Testis (tissue), 2 donors: ENCODE measurements at regions not wholly inside any gene's neighbourhood (a gene's known extent, or its start where the extent isn't known, plus 50 kb on each side); places are given as distances from the start of the nearest gene placed in this dataset.
"Not testable (repeated sequence)": the region's sequence is repeated elsewhere in the genome, so short reads cannot be mapped to it uniquely, and the experiment has no call there.

Experiments used
- DNase-seq: peaks from one replicate; pipeline ENCODE4 v3.0.0-alpha.2; 2019
- H3K27ac ChIP-seq, 2 donors: fragments of 200-600 bp; sonication (generic); one replicate each; pipeline ENCODE4 v1.5.1; 2019
- H3K27me3 ChIP-seq: fragments of 200-600 bp; sonication (generic); one replicate; pipeline ENCODE4 v1.5.1; 2019
- H3K36me3 ChIP-seq: fragments of 200-600 bp; sonication (generic); one replicate; pipeline ENCODE4 v1.5.1; 2017; ENCODE audit warnings: low read depth; ENCODE audit errors: missing control alignments
- H3K4me1 ChIP-seq: fragments of 200-600 bp; sonication (generic); one replicate; pipeline ENCODE4 v1.5.1; 2019
- H3K4me3 ChIP-seq, 2 donors: fragments of 200-600 bp; sonication (generic); one replicate each; pipeline ENCODE4 v1.5.1; 2017 to 2019
- H3K9me3 ChIP-seq: fragments of 200-600 bp; sonication (generic); one replicate; pipeline ENCODE4 v1.5.1; 2017
- POLR2A ChIP-seq: fragments of 450-650 bp; IDR thresholded peaks from one replicate; pipeline ENCODE4 v1.6.1; 2017; ENCODE audit warnings: antibody characterized with exemption, mild to moderate bottlenecking, moderate library complexity
- WGBS, 2 donors: methylation state at CpG; one replicate each; pipeline ENCODE4 v1.1.5; 2018; 5-methylcytosine and 5-hydroxymethylcytosine counted together
- intact Hi-C: fragments of 100-400 bp; cut with DNase I; formaldehyde crosslinking; loops from one replicate; pipeline ENCODE4 v1.15.1; 2023; ENCODE audit warnings: low total_unique reads
- TF ChIP-seq, protein P1 (sequence below), 3 experiments: fragments of 450-650 bp in 2 of 3; fragments of 200-600 bp in 1 of 3; sonication (generic) in 1 of 3; IDR thresholded peaks; one replicate each; pipeline ENCODE4 v1.5.1; 2016 to 2019; ENCODE audit warnings: antibody characterized with exemption in 3 of 3, mild to moderate bottlenecking in 2 of 3, moderate library complexity in 1 of 3

DNA sequence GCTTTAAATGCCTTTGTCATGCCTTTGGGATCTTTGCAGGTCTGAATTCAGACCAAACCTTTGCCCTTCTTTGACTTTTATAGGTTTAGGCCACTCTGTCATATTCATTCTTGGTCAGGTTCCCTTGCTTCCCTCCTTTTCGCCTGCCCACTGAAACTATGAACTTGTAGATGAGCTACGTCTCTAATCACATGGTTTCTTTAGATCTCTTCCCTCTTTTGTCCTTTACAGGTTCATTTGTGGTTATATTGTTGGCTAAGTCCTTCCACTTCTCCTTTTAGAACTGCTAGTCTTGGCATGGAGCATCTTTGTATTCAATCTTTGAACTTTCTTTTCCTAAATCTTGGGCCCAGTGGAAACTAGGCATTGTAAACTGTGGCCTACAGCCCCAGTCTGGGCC, 104.0 kb upstream of the ZEB1 start:
- no peak for TF ChIP-seq POLR2A
- intact Hi-C loops, result no loop called here

DNA sequence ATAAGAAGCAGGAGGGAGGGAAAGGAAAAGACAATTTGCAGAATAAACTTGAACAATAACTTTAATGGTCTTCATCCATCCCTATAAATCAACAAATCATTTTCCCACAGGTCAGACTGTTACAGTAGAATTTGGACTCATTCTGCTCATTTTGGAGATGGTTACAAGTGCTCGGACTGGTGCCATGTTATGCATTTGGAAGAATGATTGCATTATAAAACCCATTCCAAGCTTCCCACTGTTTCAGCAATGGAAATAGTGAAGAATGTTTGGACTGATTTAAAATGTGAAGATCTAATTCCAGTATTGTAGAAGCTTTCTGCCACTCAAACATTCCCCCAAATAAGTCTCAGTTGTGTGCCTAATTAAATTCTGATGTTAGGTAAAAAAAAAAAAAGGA, 99.7 kb upstream of the ZEB1 start:
- H3K36me3 ChIP-seq, result no peaks in the 10 kb centered on the region
- TF ChIP-seq, protein P1, sequence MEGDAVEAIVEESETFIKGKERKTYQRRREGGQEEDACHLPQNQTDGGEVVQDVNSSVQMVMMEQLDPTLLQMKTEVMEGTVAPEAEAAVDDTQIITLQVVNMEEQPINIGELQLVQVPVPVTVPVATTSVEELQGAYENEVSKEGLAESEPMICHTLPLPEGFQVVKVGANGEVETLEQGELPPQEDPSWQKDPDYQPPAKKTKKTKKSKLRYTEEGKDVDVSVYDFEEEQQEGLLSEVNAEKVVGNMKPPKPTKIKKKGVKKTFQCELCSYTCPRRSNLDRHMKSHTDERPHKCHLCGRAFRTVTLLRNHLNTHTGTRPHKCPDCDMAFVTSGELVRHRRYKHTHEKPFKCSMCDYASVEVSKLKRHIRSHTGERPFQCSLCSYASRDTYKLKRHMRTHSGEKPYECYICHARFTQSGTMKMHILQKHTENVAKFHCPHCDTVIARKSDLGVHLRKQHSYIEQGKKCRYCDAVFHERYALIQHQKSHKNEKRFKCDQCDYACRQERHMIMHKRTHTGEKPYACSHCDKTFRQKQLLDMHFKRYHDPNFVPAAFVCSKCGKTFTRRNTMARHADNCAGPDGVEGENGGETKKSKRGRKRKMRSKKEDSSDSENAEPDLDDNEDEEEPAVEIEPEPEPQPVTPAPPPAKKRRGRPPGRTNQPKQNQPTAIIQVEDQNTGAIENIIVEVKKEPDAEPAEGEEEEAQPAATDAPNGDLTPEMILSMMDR (IDR thresholded peaks at IDR 0.05), result no peak
- TF ChIP-seq POLR2A, result no peak
- no peaks in the 10 kb centered on the region for H3K9me3 ChIP-seq
- no peak for DNase-seq
- intact Hi-C loops, result no loop called here
- no peaks in the 10 kb centered on the region for H3K27me3 ChIP-seq
- WGBS, 2 donors, result 87 to 89% methylated on average over 1 of the region's 1 CpG
- H3K4me1 ChIP-seq, result no peaks in the 10 kb centered on the region
- H3K4me3 ChIP-seq, result no peak overlapping the region
- H3K27ac ChIP-seq, result no peak overlapping the region

More for the DNA sequence above, 104.0 kb upstream of the ZEB1 start:
- H3K4me3 ChIP-seq, result no peak overlapping the region
- no peaks in the 10 kb centered on the region for H3K9me3 ChIP-seq
- H3K36me3 ChIP-seq, result no peaks in the 10 kb centered on the region
- no peak overlapping the region for H3K27ac ChIP-seq
- DNase-seq, result no peak
- no peaks in the 10 kb centered on the region for H3K27me3 ChIP-seq
- H3K4me1 ChIP-seq, result no peaks in the 10 kb centered on the region
- WGBS, 2 donors, result 88 to 100% methylated on average over 2 of the region's 2 CpGs

DNA sequence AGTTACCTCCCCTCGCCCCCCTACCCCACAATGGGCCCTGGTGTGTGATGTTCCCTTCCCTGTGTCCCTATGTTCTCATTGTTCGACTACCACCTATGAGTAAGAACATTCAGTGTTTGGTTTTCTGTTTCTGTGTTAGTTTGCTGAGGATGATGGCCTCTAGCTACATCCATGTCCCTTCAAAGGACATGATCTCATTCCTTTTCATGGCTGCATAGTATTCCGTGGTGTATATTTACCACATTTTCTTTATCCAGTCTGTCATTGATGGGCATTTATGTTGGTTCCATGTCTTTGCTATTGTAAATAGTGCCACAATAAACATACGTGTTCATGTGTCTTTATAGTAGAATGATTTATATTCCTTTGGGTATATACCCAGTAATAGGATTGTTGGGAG, 90.2 kb upstream of the ZEB1 start:
- intact Hi-C loops, H3K27me3 ChIP-seq, H3K36me3 ChIP-seq, H3K4me3 ChIP-seq, H3K4me1 ChIP-seq, DNase-seq, H3K9me3 ChIP-seq, H3K27ac ChIP-seq: not testable (repeated sequence)
- WGBS, 2 donors, result 88 to 93% methylated on average over 4 of the region's 4 CpGs

DNA sequence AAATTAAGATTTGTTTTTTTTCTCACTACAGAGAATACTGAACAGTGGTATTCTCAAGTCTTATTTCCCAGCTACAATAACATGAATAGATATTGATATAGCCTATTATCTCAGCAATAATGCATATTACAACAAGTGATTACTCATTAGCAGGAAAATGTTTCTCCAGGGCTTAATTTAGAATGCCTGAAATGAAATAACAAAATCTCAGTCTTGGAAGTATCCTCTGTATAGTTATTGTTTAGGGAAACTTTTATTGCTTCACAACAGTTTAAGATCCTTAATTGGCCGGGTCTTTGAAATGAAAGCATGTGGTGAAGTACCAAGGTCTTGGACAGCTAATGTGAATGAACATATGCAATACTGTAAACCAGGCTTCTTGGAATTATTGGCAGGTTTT, 79.1 kb upstream of the ZEB1 start:
- H3K4me3 ChIP-seq, result no peak overlapping the region
- H3K36me3 ChIP-seq, result no peaks in the 10 kb centered on the region
- DNase-seq, result no peak
- no peaks in the 10 kb centered on the region for H3K9me3 ChIP-seq
- intact Hi-C loops, result no loop called here
- 81 to 91% methylated on average over 1 of the region's 1 CpG for WGBS, 2 donors
- TF ChIP-seq, protein P1 (IDR thresholded peaks at IDR 0.05), result no peak
- TF ChIP-seq POLR2A, result no peak
- H3K27me3 ChIP-seq, result no peaks in the 10 kb centered on the region
- no peaks in the 10 kb centered on the region for H3K4me1 ChIP-seq
- no peak overlapping the region for H3K27ac ChIP-seq

DNA sequence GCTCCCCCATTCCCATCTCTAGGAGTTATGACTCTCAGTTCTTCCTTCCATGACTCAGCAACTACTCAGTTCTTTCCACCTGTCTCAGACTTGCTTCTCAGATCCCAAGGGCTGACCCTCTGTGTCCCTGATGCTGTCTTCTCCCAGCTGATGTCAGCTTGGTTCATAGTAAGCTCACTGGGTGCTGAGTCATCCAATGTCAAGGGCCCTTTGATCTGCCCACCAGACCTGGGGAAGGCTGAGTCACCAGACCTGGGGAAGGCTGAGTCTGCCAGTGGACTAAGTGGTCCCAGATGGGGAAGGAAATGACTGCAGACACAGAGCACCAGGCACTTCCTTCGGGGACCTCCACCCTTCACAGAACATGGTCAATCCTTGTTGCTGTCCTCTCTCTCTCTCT, 76.1 kb upstream of the ZEB1 start:
- Histone ChIP-seq H3K27me3 (no peaks in the 10 kb centered on the region), H3K4me3 (no peak overlapping the region), H3K9me3 (no peaks in the 10 kb centered on the region), H3K27ac (no peak overlapping the region), H3K36me3 (no peaks in the 10 kb centered on the region), H3K4me1 (no peaks in the 10 kb centered on the region)
- DNase-seq, result no peak
- WGBS, 2 donors, result 71 to 100% methylated on average over 1 of the region's 1 CpG
- intact Hi-C loops, result no loop called here
- TF ChIP-seq POLR2A, result no peak
- TF ChIP-seq, protein P1 (IDR thresholded peaks at IDR 0.05), result no peak

DNA sequence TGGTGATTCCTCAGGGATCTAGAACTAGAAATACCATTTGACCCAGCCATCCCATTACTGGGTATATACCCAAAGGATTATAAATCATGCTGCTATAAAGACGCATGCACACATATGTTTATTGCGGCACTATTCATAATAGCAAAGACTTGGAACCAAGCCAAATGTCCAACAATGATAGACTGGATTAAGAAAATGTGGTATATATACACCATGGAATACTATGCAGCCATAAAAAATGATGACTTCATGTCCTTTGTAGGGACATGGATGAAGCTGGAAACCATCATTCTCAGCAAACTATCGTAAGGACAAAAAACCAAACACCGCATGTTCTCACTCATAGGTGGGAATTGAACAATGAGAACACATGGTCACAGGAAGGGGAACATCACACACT, 67.9 kb upstream of the ZEB1 start:
- WGBS, 2 donors, result 87 to 100% methylated on average over 4 of the region's 4 CpGs
- DNase-seq, H3K27me3 ChIP-seq, intact Hi-C loops, H3K9me3 ChIP-seq, H3K36me3 ChIP-seq, H3K27ac ChIP-seq, H3K4me3 ChIP-seq, H3K4me1 ChIP-seq: not testable (repeated sequence)
